HepG2 (cell line): ENCODE measurements at regions not wholly inside any gene's neighbourhood (a gene's known extent, or its start where the extent isn't known, plus 50 kb on each side); places are given as distances from the start of the nearest gene placed in this dataset.

Experiments
- ATAC-seq: fragments of 200-7000 bp; cut with Tn5 transposase; 3 replicates; pipeline ENCODE4 v1.9.1; 2020; ENCODE audit warnings: mild to moderate bottlenecking, moderate library complexity
- BruUV-seq: library from RNA; stranded (reverse); fragments of 400-500 nt; replicated peaks from 2 replicates; lab custom pipeline; 2021; lab: Mats Ljungman, UMichigan
- CTCF ChIA-PET: fragments of 300-600 bp; formaldehyde crosslinking; extraction: SDS; loops from one replicate; lab custom pipeline; 2021; ENCODE audit warnings: low total read pairs, inconsistent platforms, low intra/inter-chr PET ratio; lab: Yijun Ruan, JAX
- POLR2A ChIA-PET: fragments of 350-600 bp; sonication (Branson Sonifier 250); formaldehyde crosslinking; loops from one replicate; lab custom pipeline; 2020; ENCODE audit warnings: antibody characterized with exemption, inconsistent platforms; lab: Yijun Ruan, JAX
- DNase-seq: peaks from one replicate; pipeline ENCODE4 v3.0.0-alpha.2; 2015; ENCODE audit warnings: low spot score
- FAIRE-seq: peaks from 3 replicates; lab custom pipeline; 2011; peaks lifted over from hg19 to GRCh38; lab: Jason Lieb, UNC
- H2AFZ ChIP-seq: one replicate; pipeline ENCODE4 v1.6.1; 2011; ENCODE audit warnings: low read length, inconsistent platforms
- H3K27ac ChIP-seq: fragments of 300-600 bp; 3 replicates; pipeline ENCODE4 v1.8.0; 2011; ENCODE audit warnings: mixed run types, mild to moderate bottlenecking, mixed read lengths, low read length, inconsistent platforms; ENCODE audit not compliant: insufficient read depth; ENCODE audit errors: extremely low read length
- H3K27me3 ChIP-seq, 2 experiments: fragments of 200-600 bp in 1 of 2; 2 replicates in 1 of 2; 3 replicates in 1 of 2; pipeline versions ENCODE4 v1.6.0 to v1.8.0; 2011; ENCODE audit warnings: low read length in 2 of 2, mild to moderate bottlenecking in 2 of 2, moderate library complexity in 2 of 2, inconsistent platforms in 1 of 2; ENCODE audit not compliant: insufficient read depth in 2 of 2, control insufficient read depth in 1 of 2
- H3K36me3 ChIP-seq, 2 experiments: fragments of 200-600 bp in 1 of 2; replicated peaks in 1 of 2; 2 replicates in 1 of 2; 3 replicates in 1 of 2; pipeline versions ENCODE4 v1.5.1 to v1.8.0; 2011; ENCODE audit warnings: low read length in 2 of 2, inconsistent platforms in 1 of 2; ENCODE audit not compliant: insufficient read depth in 2 of 2, control insufficient read depth in 1 of 2
- H3K4me1 ChIP-seq: 2 replicates; pipeline ENCODE4 v1.5.1; 2012; ENCODE audit warnings: low read length, inconsistent platforms; ENCODE audit not compliant: insufficient read depth
- H3K4me2 ChIP-seq: 2 replicates; pipeline ENCODE4 v1.6.0; 2011; ENCODE audit warnings: low read depth, low read length, inconsistent platforms
- H3K4me3 ChIP-seq, 3 experiments: fragments of 200-600 bp in 1 of 3; sonication (generic), shearing (Covaris generic) in 1 of 3; replicated peaks in 1 of 3; 2 replicates each; pipeline ENCODE4 v1.5.1; 2011 to 2016; ENCODE audit warnings: low read length in 3 of 3, inconsistent platforms in 2 of 3, low read depth in 2 of 3, mild to moderate bottlenecking in 2 of 3, control low read depth in 1 of 3, mixed read lengths in 1 of 3; ENCODE audit not compliant: insufficient read depth in 1 of 3
- H3K79me2 ChIP-seq: one replicate; pipeline ENCODE4 v1.6.1; 2011; ENCODE audit warnings: low read length, inconsistent platforms; ENCODE audit not compliant: insufficient read depth
- H3K9ac ChIP-seq: 2 replicates; pipeline ENCODE4 v1.6.0; 2011; ENCODE audit warnings: mild to moderate bottlenecking, low read depth, low read length, inconsistent platforms; ENCODE audit not compliant: insufficient read depth
- H3K9me3 ChIP-seq: 2 replicates; pipeline ENCODE4 v1.5.1; 2012; ENCODE audit warnings: mild to moderate bottlenecking, low read length
- H4K20me1 ChIP-seq: 2 replicates; pipeline ENCODE4 v1.6.0; 2011; ENCODE audit warnings: inconsistent platforms, mild to moderate bottlenecking, low read length, moderate library complexity; ENCODE audit not compliant: insufficient read depth
- POGK ChIP-seq: sonication (generic); formaldehyde crosslinking; conservative IDR thresholded peaks from 2 replicates; pipeline ENCODE4 v1.8.0; 2022; ENCODE audit warnings: mild to moderate bottlenecking, moderate library complexity, missing genetic modification reagents
- RBM22 ChIP-seq: fragments of 200-400 bp; formaldehyde crosslinking; optimal IDR thresholded peaks from 2 replicates; pipeline ENCODE3; 2017; ENCODE audit warnings: mild to moderate bottlenecking, low read length, moderate library complexity
- TFDP1 ChIP-seq: IDR thresholded peaks from 2 replicates; pipeline ENCODE4 v1.6.1; 2016; ENCODE audit warnings: missing compliant biosample characterization, missing genetic modification reagents, borderline replicate concordance
- THAP8 ChIP-seq: sonication (generic); formaldehyde crosslinking; IDR thresholded peaks from 2 replicates; pipeline ENCODE4 v1.5.1; 2020; ENCODE audit warnings: missing genetic modification reagents, mild to moderate bottlenecking, borderline replicate concordance
- ZBTB34 ChIP-seq: sonication (generic); formaldehyde crosslinking; IDR thresholded peaks from 2 replicates; pipeline ENCODE4 v1.8.0; 2022; ENCODE audit warnings: mild to moderate bottlenecking, missing genetic modification reagents
- ZBTB39 ChIP-seq: sonication (generic); formaldehyde crosslinking; IDR thresholded peaks from 2 replicates; pipeline ENCODE4 v1.5.0; 2020; ENCODE audit warnings: missing genetic modification reagents
- ZNF354B ChIP-seq: sonication (generic); formaldehyde crosslinking; IDR thresholded peaks from 2 replicates; pipeline ENCODE4 v1.8.0; 2022; ENCODE audit warnings: mild to moderate bottlenecking, missing genetic modification reagents
- ZNF546 ChIP-seq: sonication (generic); formaldehyde crosslinking; conservative IDR thresholded peaks from 2 replicates; pipeline ENCODE4 v1.8.1; 2023; ENCODE audit warnings: mild to moderate bottlenecking, missing genetic modification reagents
- ZSCAN30 ChIP-seq: sonication (generic); formaldehyde crosslinking; IDR thresholded peaks from 2 replicates; pipeline ENCODE4 v1.5.0; 2020; ENCODE audit warnings: mild to moderate bottlenecking, missing genetic modification reagents
- WGBS: methylation state at CpG from one replicate; pipeline ENCODE4 v1.1.6; 2017; ENCODE audit warnings: low lambda C conversion rate; 5-methylcytosine and 5-hydroxymethylcytosine counted together
- in situ Hi-C: cut with HindIII; loops from 2 replicates; pipeline ENCODE4 v1.10.0; 2017; ENCODE audit warnings: low pct_unique_long_range_greater_than_20kb; ENCODE audit not compliant: extremely low pct_ligation_motif_present
- intact Hi-C: fragments of 100-400 bp; cut with micrococcal nuclease; formaldehyde crosslinking; loops from one replicate; pipeline ENCODE4 v1.10.0; 2022; ENCODE audit not compliant: unreplicated experiment

GRCh38 chr4:11223311-11223710, 205.4 kb downstream of the HS3ST1 start:
- ChIA-PET POLR2A (no interaction called here), CTCF (no interaction called here)
- ATAC-seq (no peak), DNase-seq (no peak), FAIRE-seq (no peak)
- H3K36me3 ChIP-seq = no peaks in the 10 kb centered on the region
- no peaks in the 10 kb centered on the region for H3K4me1 ChIP-seq
- no peaks in the 10 kb centered on the region for H4K20me1 ChIP-seq
- 68% methylated on average over 8 of the region's 9 CpGs for WGBS
- no peak overlapping the region for H3K27ac ChIP-seq
- H3K27me3 ChIP-seq = no peaks in the 10 kb centered on the region
- no peak for TF ChIP-seq THAP8
- TF ChIP-seq RBM22 = no peak
- H2AFZ ChIP-seq = no peak overlapping the region
- intact Hi-C loops = no loop called here
- no TSS peak for BruUV-seq
- in situ Hi-C loops = no loop called here
- H3K79me2 ChIP-seq = no peaks in the 10 kb centered on the region
- no peak overlapping the region for H3K9ac ChIP-seq
- no peak overlapping the region for H3K4me2 ChIP-seq
- H3K4me3 ChIP-seq = no peak overlapping the region
- peaks cover 73% of the 10 kb centered on the region for H3K9me3 ChIP-seq

- no peaks in the 10 kb centered on the region for H3K79me2 ChIP-seq
- H2AFZ ChIP-seq = no peak overlapping the region
- no peak overlapping the region for H3K9ac ChIP-seq
- H3K9me3 ChIP-seq = peaks cover 67% of the 10 kb centered on the region
- no peak overlapping the region for H3K4me3 ChIP-seq
- ChIA-PET CTCF (no interaction called here), POLR2A (no interaction called here)
- no peaks in the 10 kb centered on the region for H3K27me3 ChIP-seq
- DNase-seq = no peak
- no peak overlapping the region for H3K4me2 ChIP-seq
- BruUV-seq = no TSS peak
- H4K20me1 ChIP-seq = no peaks in the 10 kb centered on the region
- in situ Hi-C loops (no loop called here), intact Hi-C loops (no loop called here)
- no peaks in the 10 kb centered on the region for H3K36me3 ChIP-seq
- FAIRE-seq = no peak
- H3K4me1 ChIP-seq = peaks cover 10% of the 10 kb centered on the region; the same call in 1 of the 2 replicates
- no peak overlapping the region for H3K27ac ChIP-seq
- WGBS = 2% methylated on average over 5 of the region's 5 CpGs
- no peak for ATAC-seq
- TF ChIP-seq ZNF354B (CRISPR knock-in tag) (no peak), ZSCAN30 (CRISPR knock-in tag) (no peak), ZNF546 (CRISPR knock-in tag) (no peak), ZBTB39 (no peak), TFDP1 (CRISPR knock-in tag) (no peak), ZBTB34 (CRISPR knock-in tag) (no peak), POGK (CRISPR knock-in tag) (no peak)
Observed at GRCh38 chr4:11218692-11219091, 210.0 kb downstream of the HS3ST1 start.
